GM23338 (cell line): ENCODE measurements at regions not wholly inside any gene's neighbourhood (a gene's known extent, or its start where the extent isn't known, plus 50 kb on each side); places are given as distances from the start of the nearest gene placed in this dataset.

ENCODE experiments used
- ATAC-seq: fragments of 200-7000 bp; cut with Tn5 transposase; 3 replicates; pipeline ENCODE4 v1.9.1; 2020
- DNase-seq: peaks from one replicate; pipeline ENCODE4 v3.0.0-alpha.2; 2015; ENCODE audit warnings: low spot score
- H2AFZ ChIP-seq: fragments of 200-600 bp; sonication (generic); 2 replicates; pipeline ENCODE4 v1.8.0; 2016; ENCODE audit warnings: antibody characterized with exemption, mild to moderate bottlenecking, moderate library complexity
- H3F3A ChIP-seq: fragments of 200-600 bp; sonication (generic); replicated peaks from 2 replicates; pipeline ENCODE4 v1.8.0; 2017; ENCODE audit warnings: antibody characterized with exemption, mixed run types, low read depth
- H3K27ac ChIP-seq: fragments of 200-600 bp; sonication (generic); 2 replicates; pipeline ENCODE4 v1.6.1; 2016; ENCODE audit warnings: low read depth
- H3K27me3 ChIP-seq: fragments of 200-600 bp; sonication (generic); 2 replicates; pipeline ENCODE4 v1.8.0; 2016; ENCODE audit warnings: mild to moderate bottlenecking, mixed run types, moderate library complexity; ENCODE audit not compliant: insufficient read depth
- H3K36me3 ChIP-seq: fragments of 200-600 bp; sonication (generic); 2 replicates; pipeline ENCODE4 v1.8.0; 2016; ENCODE audit warnings: mild to moderate bottlenecking; ENCODE audit not compliant: insufficient read depth
- H3K4me1 ChIP-seq: fragments of 200-600 bp; sonication (generic); 2 replicates; pipeline ENCODE4 v1.8.0; 2016; ENCODE audit warnings: mild to moderate bottlenecking, moderate library complexity; ENCODE audit not compliant: insufficient read depth
- H3K4me2 ChIP-seq: fragments of 200-600 bp; sonication (generic); 2 replicates; pipeline ENCODE4 v1.7.1; 2017; ENCODE audit warnings: mixed run types
- H3K4me3 ChIP-seq: fragments of 200-600 bp; sonication (generic); 2 replicates; pipeline ENCODE4 v1.6.1; 2016; ENCODE audit warnings: mixed run types
- H3K79me2 ChIP-seq: fragments of 200-600 bp; sonication (generic); replicated peaks from 2 replicates; pipeline ENCODE4 v1.8.0; 2017; ENCODE audit warnings: mild to moderate bottlenecking; ENCODE audit not compliant: insufficient read depth
- H3K9me2 ChIP-seq: fragments of 200-600 bp; sonication (generic); 2 replicates; pipeline ENCODE4 v1.8.0; 2017; ENCODE audit not compliant: insufficient read depth
- H4K20me1 ChIP-seq: fragments of 200-600 bp; sonication (generic); replicated peaks from 2 replicates; pipeline ENCODE4 v1.8.0; 2017; ENCODE audit warnings: mild to moderate bottlenecking; ENCODE audit not compliant: insufficient read depth
- H3K27ac Mint-ChIP-seq: 2 replicates; pipeline ENCODE4 v1.8.0; 2020; ENCODE audit warnings: inconsistent platforms, mild to moderate bottlenecking, moderate library complexity, mixed read lengths
- H3K27me3 Mint-ChIP-seq: 3 replicates; pipeline ENCODE4 v1.8.0; 2022; ENCODE audit warnings: low read depth, mild to moderate bottlenecking, moderate library complexity, mixed read lengths, inconsistent platforms; ENCODE audit not compliant: insufficient read depth, poor library complexity
- H3K36me3 Mint-ChIP-seq: 3 replicates; pipeline ENCODE4 v1.8.0; 2021; ENCODE audit warnings: low read depth, mild to moderate bottlenecking, inconsistent platforms, moderate library complexity, mixed read lengths
- H3K4me1 Mint-ChIP-seq: 3 replicates; pipeline ENCODE4 v1.8.0; 2020; ENCODE audit warnings: mild to moderate bottlenecking, inconsistent platforms, mixed read lengths
- H3K4me3 Mint-ChIP-seq: 3 replicates; pipeline ENCODE4 v1.8.0; 2021; ENCODE audit warnings: moderate library complexity, mild to moderate bottlenecking, inconsistent platforms, mixed read lengths
- H3K9me3 Mint-ChIP-seq: 3 replicates; pipeline ENCODE4 v1.8.0; 2020; ENCODE audit warnings: moderate library complexity, mild to moderate bottlenecking, inconsistent platforms, mixed read lengths
- CREB1 ChIP-seq: fragments of 250-450 bp; sonication (Bioruptor Pico); IDR thresholded peaks from 2 replicates; pipeline ENCODE4 v1.5.0; 2020; ENCODE audit warnings: low read depth, mild to moderate bottlenecking, moderate library complexity
- EZH2 ChIP-seq: fragments of 200-600 bp; sonication (generic); IDR thresholded peaks from one replicate; pipeline ENCODE4 v1.8.0; 2017; ENCODE audit warnings: antibody characterized with exemption, mild to moderate bottlenecking, low read depth; ENCODE audit not compliant: unreplicated experiment
- EZH2phosphoT487 ChIP-seq: fragments of 200-600 bp; sonication (generic); IDR thresholded peaks from one replicate; pipeline ENCODE4 v1.8.1; 2018; ENCODE audit warnings: antibody characterized with exemption; ENCODE audit not compliant: unreplicated experiment
- JUNB ChIP-seq: IDR thresholded peaks from one replicate; pipeline ENCODE4 v1.6.1; 2016; ENCODE audit warnings: antibody characterized with exemption; ENCODE audit not compliant: unreplicated experiment
- NANOG ChIP-seq: IDR thresholded peaks from 2 replicates; pipeline ENCODE4 v1.6.1; 2016; ENCODE audit warnings: antibody characterized with exemption, borderline replicate concordance
- POLR2AphosphoS5 ChIP-seq: IDR thresholded peaks from 2 replicates; pipeline ENCODE4 v1.6.1; 2016; ENCODE audit warnings: antibody characterized with exemption, low read depth
- ZNF114 ChIP-seq: fragments of 250-450 bp; sonication (Bioruptor Pico); IDR thresholded peaks from 2 replicates; pipeline ENCODE4 v1.5.0; 2020; ENCODE audit warnings: mild to moderate bottlenecking, moderate library complexity
- ZNF331 ChIP-seq: fragments of 250-450 bp; sonication (Bioruptor Pico); IDR thresholded peaks from 2 replicates; pipeline ENCODE4 v1.5.0; 2020; ENCODE audit warnings: low read depth, mild to moderate bottlenecking, moderate library complexity
- ZNF462 ChIP-seq: fragments of 250-450 bp; sonication (Bioruptor Pico); IDR thresholded peaks from 2 replicates; pipeline ENCODE4 v1.5.0; 2020; ENCODE audit warnings: mild to moderate bottlenecking, moderate library complexity

DNA sequence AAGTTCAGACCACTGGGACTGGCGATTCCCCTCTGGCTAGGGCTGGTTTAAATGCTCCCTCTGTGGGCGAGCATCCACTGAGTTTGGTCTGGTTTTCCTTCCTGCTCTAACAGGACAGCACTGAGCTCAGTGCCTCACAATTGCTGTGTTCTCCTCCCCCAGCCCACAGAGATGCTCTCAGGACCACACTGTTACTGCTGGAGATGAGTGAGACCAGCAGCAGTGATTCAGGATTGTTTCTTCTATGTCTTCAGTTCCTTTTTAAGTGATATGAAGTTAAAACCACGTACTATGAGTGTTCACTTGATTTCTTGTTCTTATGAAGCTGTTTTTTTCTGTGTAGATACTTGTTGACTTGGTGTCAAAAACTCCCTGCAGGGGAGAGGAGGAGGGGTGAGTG lies 180.4 kb upstream of the COL8A1 start:
- H2AFZ ChIP-seq = no peak overlapping the region
- peaks cover 7% of the 10 kb centered on the region; the same call in 2 of the 3 replicates for H3K9me3 Mint-ChIP-seq
- H3K27ac ChIP-seq = no peak overlapping the region
- H3K27me3 ChIP-seq = no peaks in the 10 kb centered on the region
- no peaks in the 10 kb centered on the region for H3K79me2 ChIP-seq
- no peak overlapping the region for H3K27ac Mint-ChIP-seq
- no peaks in the 10 kb centered on the region for H4K20me1 ChIP-seq
- ATAC-seq (no peak), DNase-seq (no peak)
- H3K4me3 ChIP-seq = no peak overlapping the region
- no peaks in the 10 kb centered on the region for H3F3A ChIP-seq
- H3K4me2 ChIP-seq = no peak overlapping the region
- H3K36me3 ChIP-seq = no peaks in the 10 kb centered on the region
- TF ChIP-seq ZNF331 (no peak), EZH2 (no peak), JUNB (no peak), ZNF114 (CRISPR knock-in tag) (no peak), NANOG (no peak)
- no peaks in the 10 kb centered on the region; the same call in 2 of the 3 replicates for H3K36me3 Mint-ChIP-seq
- H3K27me3 Mint-ChIP-seq = no peaks in the 10 kb centered on the region
- H3K4me1 ChIP-seq = no peaks in the 10 kb centered on the region
- no peak overlapping the region for H3K4me3 Mint-ChIP-seq
- H3K9me2 ChIP-seq = no peaks in the 10 kb centered on the region
- H3K4me1 Mint-ChIP-seq = no peaks in the 10 kb centered on the region

DNA sequence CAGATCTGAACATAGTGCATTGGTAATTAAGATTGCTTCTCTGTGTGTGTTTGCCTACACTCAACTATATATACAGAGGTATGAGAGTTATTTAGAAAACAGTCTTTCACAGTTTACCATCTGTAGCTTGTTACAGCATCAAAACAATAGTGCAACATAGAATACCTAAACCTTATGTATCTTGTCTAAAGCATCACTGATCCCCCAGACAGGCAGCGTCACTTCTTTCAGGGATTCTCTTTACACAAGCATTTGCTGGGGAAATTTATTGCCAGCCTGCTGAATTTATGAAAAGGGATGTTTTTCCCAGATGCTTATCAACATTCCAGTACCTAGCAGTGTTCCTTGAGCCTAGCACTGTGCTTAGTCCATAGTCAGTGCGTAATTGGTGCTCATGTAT lies 195.8 kb upstream of the COL8A1 start:
- H3K4me1 Mint-ChIP-seq = peaks cover 16% of the 10 kb centered on the region
- no peak for TF ChIP-seq ZNF462
- no peak for TF ChIP-seq EZH2phosphoT487
- TF ChIP-seq CREB1 (CRISPR knock-in tag) = no peak
- no peak for TF ChIP-seq ZNF331
- TF ChIP-seq NANOG = no peak
- TF ChIP-seq POLR2AphosphoS5 = no peak
- H3K9me3 Mint-ChIP-seq = peaks cover 17% of the 10 kb centered on the region
- Histone ChIP-seq H3F3A (no peaks in the 10 kb centered on the region), H3K27ac (no peak overlapping the region), H2AFZ (no peak overlapping the region), H3K4me2 (no peak overlapping the region), H3K27me3 (no peaks in the 10 kb centered on the region), H3K4me1 (peaks cover 6% of the 10 kb centered on the region), H3K79me2 (no peaks in the 10 kb centered on the region), H3K4me3 (no peak overlapping the region), H3K9me2 (no peaks in the 10 kb centered on the region; the same call in 1 of the 2 replicates), H3K36me3 (no peaks in the 10 kb centered on the region), H4K20me1 (no peaks in the 10 kb centered on the region)
- H3K27me3 Mint-ChIP-seq = no peaks in the 10 kb centered on the region
- ATAC-seq (no peak), DNase-seq (no peak)
- peaks cover 12% of the 10 kb centered on the region; the same call in 2 of the 3 replicates for H3K36me3 Mint-ChIP-seq
- H3K4me3 Mint-ChIP-seq = no peak overlapping the region
- no peak overlapping the region for H3K27ac Mint-ChIP-seq
